Retinal pigment epithelial cell (primary cell): ENCODE measurements at regions not wholly inside any gene's neighbourhood (a gene's known extent, or its start where the extent isn't known, plus 50 kb on each side); places are given as distances from the start of the nearest gene placed in this dataset.
"Not testable (repeated sequence)": the region's sequence is repeated elsewhere in the genome, so short reads cannot be mapped to it uniquely, and the experiment has no call there.

Source experiments
- DNase-seq: peaks from one replicate; pipeline ENCODE4 v3.0.0-alpha.2; 2010; ENCODE audit warnings: low read depth
- H3K4me3 ChIP-seq: 2 replicates; pipeline ENCODE4 v1.5.1; 2011; ENCODE audit warnings: mild to moderate bottlenecking, low read length, control low read depth, moderate library complexity
- CTCF ChIP-seq: conservative IDR thresholded peaks from 2 replicates; pipeline ENCODE4 v1.5.1; 2011; ENCODE audit warnings: low read depth, low read length, control low read depth, inconsistent platforms

GRCh38 chr9:29416204-29416603 lies 1842.9 kb upstream of the C9orf72 start:
- no peak for TF ChIP-seq CTCF
- DNase-seq = no peak
- no peak overlapping the region for H3K4me3 ChIP-seq

- no peak for TF ChIP-seq CTCF
- DNase-seq = no peak
- H3K4me3 ChIP-seq = no peak overlapping the region
Measured at GRCh38 chr9:29422438-29422837, 1849.2 kb upstream of the C9orf72 start.

DNA sequence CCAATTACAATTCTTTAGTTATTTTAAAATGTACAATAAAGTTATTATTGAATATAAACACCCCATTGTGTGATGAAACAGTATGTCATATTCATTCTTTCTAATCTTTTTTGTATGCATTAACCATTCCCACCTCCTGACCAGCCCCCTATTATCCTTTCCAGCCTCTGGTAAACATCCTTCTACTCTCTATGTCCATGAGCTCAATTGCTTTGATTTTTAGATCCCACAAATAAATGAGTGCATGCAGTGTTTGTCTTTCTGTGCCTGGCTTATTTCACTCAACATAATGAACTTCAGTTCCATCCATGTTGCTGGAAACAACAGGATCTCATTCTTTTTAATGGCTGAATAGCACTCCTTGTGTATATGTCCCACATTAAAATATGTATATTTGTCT lies 1858.9 kb upstream of the C9orf72 start:
- no peak for TF ChIP-seq CTCF
- no peak overlapping the region for H3K4me3 ChIP-seq
- no peak for DNase-seq

DNA sequence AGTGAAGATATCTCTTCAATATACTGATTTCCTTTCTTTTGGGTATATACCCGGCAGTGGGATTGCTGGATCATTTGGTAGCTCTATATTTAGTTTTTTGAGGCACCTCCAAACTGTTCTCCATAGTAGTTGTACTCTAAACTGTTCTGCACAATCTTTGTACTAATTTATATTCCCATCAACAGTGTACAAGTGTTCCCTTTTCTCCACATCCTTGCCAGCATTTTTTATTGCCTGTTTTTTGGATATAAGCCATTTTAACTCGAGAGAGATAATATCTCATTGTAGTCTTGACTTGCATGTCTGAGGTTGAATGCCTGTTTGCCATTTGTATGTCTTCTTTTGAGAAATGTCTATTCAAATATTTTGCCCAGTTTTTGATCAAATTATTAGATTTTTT lies 1859.4 kb upstream of the C9orf72 start:
- DNase-seq, H3K4me3 ChIP-seq: not testable (repeated sequence)

DNA sequence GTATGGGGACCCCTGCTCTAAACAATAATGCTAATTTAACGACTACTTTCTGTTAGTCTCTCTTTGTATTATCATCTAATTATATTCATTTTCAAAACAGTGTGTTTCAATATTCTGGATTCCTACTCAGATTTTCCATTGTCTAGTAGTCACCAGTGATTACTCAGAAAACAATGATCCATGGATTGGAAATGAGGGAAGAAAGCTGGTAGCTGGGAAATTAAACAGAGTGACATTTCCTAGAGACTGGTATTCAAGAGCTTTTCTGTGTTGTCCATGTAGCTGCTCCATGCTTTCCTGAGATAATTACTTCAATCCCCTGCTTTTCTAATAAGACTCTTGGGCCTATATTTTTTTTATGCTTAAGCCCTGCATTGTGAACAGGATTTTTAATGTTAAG lies 1862.1 kb upstream of the C9orf72 start:
- no peak for DNase-seq
- no peak overlapping the region for H3K4me3 ChIP-seq
- TF ChIP-seq CTCF = no peak

- DNase-seq = no peak
- TF ChIP-seq CTCF = no peak
- no peak overlapping the region for H3K4me3 ChIP-seq
Measured at GRCh38 chr9:29437526-29437925, 1864.2 kb upstream of the C9orf72 start.

- H3K4me3 ChIP-seq = no peak overlapping the region
- DNase-seq = no peak
- no peak for TF ChIP-seq CTCF
Measured at GRCh38 chr9:29439961-29440360, 1866.7 kb upstream of the C9orf72 start.

GRCh38 chr9:29440449-29440848 lies 1867.2 kb upstream of the C9orf72 start:
- H3K4me3 ChIP-seq = no peak overlapping the region
- DNase-seq = no peak
- no peak for TF ChIP-seq CTCF
